ENCODE measurements at regions not wholly inside any gene's neighbourhood (a gene's known extent, or its start where the extent isn't known, plus 50 kb on each side); places are given as distances from the start of the nearest gene placed in this dataset.

- WGBS, 2 donors = 36 to 69% methylated on average over 1 of the region's 1 CpG
- no peak overlapping the region for H3K27ac ChIP-seq
- no peaks in the 10 kb centered on the region for H3K27me3 ChIP-seq
- no peak for TF ChIP-seq CTCF (IDR thresholded peaks at IDR 0.05)
- TF ChIP-seq POLR2A (IDR thresholded peaks at IDR 0.05) = no peak
- no peaks in the 10 kb centered on the region for H3K4me1 ChIP-seq
- DNase-seq = no peak
- intact Hi-C loops (cut with DNase I) = no loop called here
- no peaks in the 10 kb centered on the region for H3K36me3 ChIP-seq
- no peak overlapping the region for H3K4me3 ChIP-seq
- no peaks in the 10 kb centered on the region for H3K9me3 ChIP-seq
Observed at GRCh38 chr3:104149154-104149553, 1217.6 kb upstream of the ALCAM start.

DNA sequence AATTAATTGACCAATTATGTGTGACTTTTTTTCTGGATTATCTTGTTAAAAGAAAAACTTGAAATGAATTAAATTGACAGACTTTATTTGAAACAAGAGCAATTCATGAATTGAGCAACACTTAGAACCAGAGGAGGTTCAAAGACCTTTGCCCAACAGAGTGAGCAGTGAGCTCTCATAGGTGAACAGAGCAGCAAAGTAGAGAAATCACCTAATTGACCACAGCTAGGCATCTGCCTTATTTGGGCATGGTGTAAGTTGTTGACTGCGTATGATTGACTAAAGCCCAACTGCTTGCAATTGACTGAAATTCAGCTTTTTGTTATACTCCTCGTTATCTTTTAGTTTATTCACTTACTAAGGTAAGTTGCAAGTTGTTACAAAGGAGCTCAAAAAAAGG lies 1216.0 kb upstream of the ALCAM start:
- no peak for TF ChIP-seq POLR2A (IDR thresholded peaks at IDR 0.05)
- TF ChIP-seq CTCF (IDR thresholded peaks at IDR 0.05) = no peak
- Histone ChIP-seq H3K36me3 (no peaks in the 10 kb centered on the region), H3K4me1 (no peaks in the 10 kb centered on the region), H3K9me3 (no peaks in the 10 kb centered on the region), H3K27ac (no peak overlapping the region), H3K4me3 (no peak overlapping the region), H3K27me3 (no peaks in the 10 kb centered on the region)
- no peak for DNase-seq
- intact Hi-C loops (cut with DNase I) = no loop called here
- 65 to 82% methylated on average over 2 of the region's 2 CpGs for WGBS, 2 donors

DNA sequence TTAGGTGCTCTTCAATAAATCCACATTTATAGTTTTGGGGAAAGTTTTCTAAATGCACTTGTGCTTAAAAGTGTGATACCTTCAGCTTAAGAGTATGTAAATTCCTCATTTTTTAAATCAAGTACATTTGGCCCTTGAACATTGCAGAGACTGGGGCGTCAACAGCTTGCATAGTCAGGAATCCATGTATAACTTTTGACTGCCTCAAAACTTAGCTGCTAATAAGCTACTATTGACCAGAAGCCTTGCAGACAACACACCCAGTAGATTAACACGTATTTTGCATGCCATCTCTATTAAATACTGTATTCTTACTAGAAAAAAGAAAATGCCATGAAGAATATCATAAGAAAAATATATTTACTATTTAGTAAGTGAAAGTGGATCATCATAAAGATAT lies 1211.8 kb upstream of the ALCAM start:
- H3K4me3 ChIP-seq = no peak overlapping the region
- WGBS, 2 donors = 33 to 39% methylated on average over 2 of the region's 2 CpGs
- H3K27ac ChIP-seq = no peak overlapping the region
- no peaks in the 10 kb centered on the region for H3K36me3 ChIP-seq
- intact Hi-C loops (cut with DNase I) = no loop called here
- no peaks in the 10 kb centered on the region for H3K9me3 ChIP-seq
- no peak for DNase-seq
- TF ChIP-seq CTCF (IDR thresholded peaks at IDR 0.05) (no peak), POLR2A (IDR thresholded peaks at IDR 0.05) (no peak)
- no peaks in the 10 kb centered on the region for H3K4me1 ChIP-seq
- no peaks in the 10 kb centered on the region for H3K27me3 ChIP-seq

DNA sequence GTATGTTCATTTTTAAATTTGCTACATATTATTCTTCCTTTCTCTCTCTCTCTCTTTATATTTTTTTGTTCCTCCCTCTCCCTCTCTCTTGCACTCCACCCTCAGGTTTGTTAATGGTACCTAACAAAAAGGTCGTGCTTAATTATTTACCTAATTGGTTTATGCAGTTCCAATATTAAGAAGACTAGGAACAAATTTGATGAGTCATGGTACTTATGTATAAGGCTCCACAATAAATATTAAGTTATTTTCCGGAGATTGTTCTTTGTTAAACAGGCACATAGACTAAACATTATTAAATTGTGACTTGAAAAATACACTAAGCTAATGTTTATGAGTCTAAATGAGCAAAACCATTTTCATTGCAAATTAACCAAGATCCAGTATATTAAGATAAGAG lies 1200.8 kb upstream of the ALCAM start:
- no peaks in the 10 kb centered on the region for H3K36me3 ChIP-seq
- intact Hi-C loops (cut with DNase I) = no loop called here
- peaks cover 0 to 18% (median 13%) of the 10 kb centered on the region in 3 donors for H3K9me3 ChIP-seq
- TF ChIP-seq CTCF (IDR thresholded peaks at IDR 0.05) (no peak), POLR2A (IDR thresholded peaks at IDR 0.05) (no peak)
- WGBS, 2 donors = 68 to 83% methylated on average over 2 of the region's 2 CpGs
- no peak overlapping the region for H3K27ac ChIP-seq
- no peak for DNase-seq
- no peak overlapping the region for H3K4me3 ChIP-seq
- no peaks in the 10 kb centered on the region for H3K4me1 ChIP-seq
- no peaks in the 10 kb centered on the region for H3K27me3 ChIP-seq

GRCh38 chr3:104168386-104168785 lies 1198.3 kb upstream of the ALCAM start:
- Histone ChIP-seq H3K27ac (no peak overlapping the region), H3K4me1 (no peaks in the 10 kb centered on the region), H3K9me3 (peaks cover 0 to 18% (median 13%) of the 10 kb centered on the region in 3 donors), H3K36me3 (no peaks in the 10 kb centered on the region), H3K27me3 (no peaks in the 10 kb centered on the region), H3K4me3 (no peak overlapping the region)
- intact Hi-C loops (cut with DNase I) = no loop called here
- WGBS, 2 donors = 71 to 75% methylated on average over 3 of the region's 3 CpGs
- TF ChIP-seq CTCF (IDR thresholded peaks at IDR 0.05) = no peak
- TF ChIP-seq POLR2A (IDR thresholded peaks at IDR 0.05) = no peak
- DNase-seq = no peak
